Activated naive CD8-positive, alpha-beta T cell treated with anti-CD3 and anti-CD28 coated beads, Interleukin-2, amount 10 ng/mL, durations not matched to agents 7 days and 5 days (primary cell): ENCODE measurements at regions not wholly inside any gene's neighbourhood (a gene's known extent, or its start where the extent isn't known, plus 50 kb on each side); places are given as distances from the start of the nearest gene placed in this dataset.

ENCODE experiments used
- ATAC-seq: fragments of 150-1000 bp; cut with Tn5 transposase; one replicate; pipeline ENCODE4 v1.10.0; 2021; ENCODE audit warnings: low read depth, moderate library complexity
- POLR2A ChIA-PET: fragments of 350-600 bp; sonication (Branson Sonifier 250); formaldehyde crosslinking; loops from one replicate; lab custom pipeline; 2021; ENCODE audit warnings: antibody characterized with exemption; lab: Charles Lee
- DNase-seq: peaks from one replicate; pipeline ENCODE4 v3.0.0; 2021
- H3K27ac Mint-ChIP-seq: one replicate; pipeline ENCODE4 v1.8.0; 2022; ENCODE audit warnings: mild to moderate bottlenecking, mixed read lengths
- H3K27me3 Mint-ChIP-seq: one replicate; pipeline ENCODE4 v1.8.0; 2022; ENCODE audit warnings: mild to moderate bottlenecking, moderate library complexity, mixed read lengths
- H3K36me3 Mint-ChIP-seq: one replicate; pipeline ENCODE4 v1.8.0; 2021; ENCODE audit warnings: mild to moderate bottlenecking, mixed read lengths
- H3K4me1 Mint-ChIP-seq: one replicate; pipeline ENCODE4 v1.8.0; 2021; ENCODE audit warnings: mixed read lengths
- H3K4me3 Mint-ChIP-seq: one replicate; pipeline ENCODE4 v1.8.0; 2022; ENCODE audit warnings: mild to moderate bottlenecking, moderate library complexity, mixed read lengths
- H3K9me3 Mint-ChIP-seq: one replicate; pipeline ENCODE4 v1.8.0; 2021; ENCODE audit warnings: mixed read lengths

GRCh38 chr7:4406288-4407058 is 275.6 kb upstream of the FOXK1 start:
- DNase-seq (no peak), ATAC-seq (no peak)
- no peak overlapping the region for H3K4me3 Mint-ChIP-seq
- H3K27ac Mint-ChIP-seq = no peak overlapping the region
- H3K4me1 Mint-ChIP-seq = no peaks in the 10 kb centered on the region
- H3K36me3 Mint-ChIP-seq = no peaks in the 10 kb centered on the region
- peaks cover 4% of the 10 kb centered on the region for H3K27me3 Mint-ChIP-seq
- POLR2A ChIA-PET = no interaction called here
- peaks cover 2% of the 10 kb centered on the region for H3K9me3 Mint-ChIP-seq

DNA sequence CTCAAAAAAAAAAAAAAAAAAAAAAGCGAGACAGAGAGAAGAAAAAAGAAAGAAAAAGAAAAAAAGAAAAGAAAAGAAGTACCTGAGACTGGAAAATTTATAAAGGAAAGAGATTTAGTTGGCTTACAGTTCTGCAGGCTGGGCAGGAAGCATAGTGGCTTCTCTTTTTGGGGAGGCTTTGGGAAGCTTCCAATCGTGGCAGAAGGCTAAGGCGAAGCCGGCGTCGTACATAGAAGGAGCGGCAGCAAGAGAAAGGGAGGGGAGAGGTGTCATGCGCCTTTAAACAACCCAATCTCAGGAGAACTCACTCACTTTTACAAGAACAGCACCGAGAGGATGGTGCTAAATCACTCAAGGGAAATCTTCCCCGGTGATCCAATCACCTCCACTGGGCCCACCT is 272.1 kb upstream of the FOXK1 start:
- POLR2A ChIA-PET = no interaction called here
- Mint-ChIP-seq H3K27me3 (peaks cover 3% of the 10 kb centered on the region), H3K27ac (no peak overlapping the region)

DNA sequence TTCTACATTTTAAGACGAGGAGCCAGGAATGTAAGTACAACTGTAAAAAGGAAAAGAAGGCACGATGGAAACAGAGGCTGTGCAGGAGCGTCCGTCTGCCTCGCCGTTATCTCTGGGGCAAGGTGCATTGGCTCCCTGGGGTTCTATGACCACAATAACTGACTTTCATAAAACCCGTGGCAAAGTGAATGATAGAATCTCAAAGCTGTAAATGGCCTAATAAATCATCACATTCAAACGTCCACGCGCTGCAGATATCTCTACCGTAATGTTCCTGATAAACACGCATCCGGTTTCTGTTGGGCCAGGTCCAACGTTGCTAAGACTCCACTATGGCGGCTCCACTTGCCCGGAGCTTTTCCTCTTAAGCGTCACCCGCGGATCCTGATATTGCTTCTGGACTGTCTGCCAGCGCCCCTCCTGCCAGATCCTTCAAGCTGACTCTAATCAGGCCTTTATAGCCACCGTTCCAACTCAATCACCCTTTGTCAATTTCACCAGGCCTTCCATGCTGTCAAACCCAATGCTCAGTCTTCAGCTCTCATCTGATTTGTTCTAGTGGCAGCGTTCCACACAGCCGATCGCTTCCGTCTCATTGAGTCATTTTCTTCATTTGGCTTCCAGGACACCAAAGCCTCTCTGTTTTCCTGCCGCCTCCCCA is 265.6 kb upstream of the FOXK1 start:
- Mint-ChIP-seq H3K36me3 (no peaks in the 10 kb centered on the region), H3K4me3 (no peak overlapping the region), H3K9me3 (peaks cover 3% of the 10 kb centered on the region), H3K27me3 (no peaks in the 10 kb centered on the region), H3K4me1 (no peaks in the 10 kb centered on the region), H3K27ac (no peak overlapping the region)
- POLR2A ChIA-PET = no interaction called here
- ATAC-seq (no peak), DNase-seq (no peak)

More for the DNA sequence above, 272.1 kb upstream of the FOXK1 start:
- H3K9me3 Mint-ChIP-seq = peaks cover 2% of the 10 kb centered on the region
- no peaks in the 10 kb centered on the region for H3K36me3 Mint-ChIP-seq
- no peak overlapping the region for H3K4me3 Mint-ChIP-seq
- no peaks in the 10 kb centered on the region for H3K4me1 Mint-ChIP-seq
- no peak for ATAC-seq
- no peak for DNase-seq

DNA sequence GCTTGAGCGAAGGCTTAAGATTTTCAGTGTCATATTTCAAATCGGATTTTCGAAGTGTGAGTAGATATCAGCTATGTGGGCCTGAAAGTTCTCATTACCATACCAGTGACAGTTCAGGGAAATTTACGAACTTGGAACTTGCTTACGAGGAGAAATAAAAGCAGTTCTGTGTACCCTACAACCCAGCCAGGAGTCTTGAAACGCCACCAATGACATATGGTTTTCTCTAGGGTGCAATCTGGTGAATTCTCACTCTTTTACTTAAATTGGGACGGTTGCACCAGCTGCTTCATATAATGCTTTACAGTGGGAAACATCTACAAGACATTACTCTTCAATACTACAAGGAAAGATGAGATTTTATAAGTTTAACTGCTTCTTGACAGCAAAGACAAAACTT is 253.6 kb upstream of the FOXK1 start:
- peaks cover 8% of the 10 kb centered on the region for H3K9me3 Mint-ChIP-seq
- no peaks in the 10 kb centered on the region for H3K27me3 Mint-ChIP-seq
- H3K4me3 Mint-ChIP-seq = no peak overlapping the region
- H3K4me1 Mint-ChIP-seq = no peaks in the 10 kb centered on the region
- POLR2A ChIA-PET = no interaction called here
- DNase-seq (no peak), ATAC-seq (no peak)
- no peak overlapping the region for H3K27ac Mint-ChIP-seq
- H3K36me3 Mint-ChIP-seq = no peaks in the 10 kb centered on the region

DNA sequence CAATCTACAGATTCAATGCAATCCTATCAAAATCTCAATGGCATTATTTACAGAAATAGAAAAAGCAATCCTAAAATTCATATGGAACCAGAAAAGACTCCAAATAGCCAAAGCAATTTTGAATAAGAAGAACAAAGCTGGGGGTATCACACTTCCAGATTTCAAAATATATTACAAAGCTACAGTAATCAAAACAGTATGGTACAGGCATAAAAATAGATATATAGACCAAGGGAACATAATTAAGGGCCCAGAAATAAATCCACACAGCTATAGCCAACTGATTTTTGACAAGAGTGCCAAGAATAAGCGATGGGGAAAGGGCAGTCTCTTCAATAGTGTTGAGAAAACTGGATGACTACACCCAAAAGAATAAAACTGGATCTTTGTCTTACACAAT is 251.9 kb upstream of the FOXK1 start:
- no peaks in the 10 kb centered on the region for H3K27me3 Mint-ChIP-seq
- H3K27ac Mint-ChIP-seq = no peak overlapping the region
- H3K4me3 Mint-ChIP-seq = no peak overlapping the region
- DNase-seq (no peak), ATAC-seq (no peak)
- H3K9me3 Mint-ChIP-seq = peaks cover 6% of the 10 kb centered on the region
- POLR2A ChIA-PET = no interaction called here
- H3K4me1 Mint-ChIP-seq = no peaks in the 10 kb centered on the region
- no peaks in the 10 kb centered on the region for H3K36me3 Mint-ChIP-seq

GRCh38 chr7:4434306-4434705 is 247.8 kb upstream of the FOXK1 start:
- no peak for DNase-seq
- Mint-ChIP-seq H3K27me3 (peaks cover 3% of the 10 kb centered on the region), H3K4me1 (no peaks in the 10 kb centered on the region), H3K36me3 (no peaks in the 10 kb centered on the region), H3K4me3 (no peak overlapping the region), H3K27ac (no peak overlapping the region), H3K9me3 (peaks cover 6% of the 10 kb centered on the region)
- POLR2A ChIA-PET = no interaction called here
- no peak for ATAC-seq

DNA sequence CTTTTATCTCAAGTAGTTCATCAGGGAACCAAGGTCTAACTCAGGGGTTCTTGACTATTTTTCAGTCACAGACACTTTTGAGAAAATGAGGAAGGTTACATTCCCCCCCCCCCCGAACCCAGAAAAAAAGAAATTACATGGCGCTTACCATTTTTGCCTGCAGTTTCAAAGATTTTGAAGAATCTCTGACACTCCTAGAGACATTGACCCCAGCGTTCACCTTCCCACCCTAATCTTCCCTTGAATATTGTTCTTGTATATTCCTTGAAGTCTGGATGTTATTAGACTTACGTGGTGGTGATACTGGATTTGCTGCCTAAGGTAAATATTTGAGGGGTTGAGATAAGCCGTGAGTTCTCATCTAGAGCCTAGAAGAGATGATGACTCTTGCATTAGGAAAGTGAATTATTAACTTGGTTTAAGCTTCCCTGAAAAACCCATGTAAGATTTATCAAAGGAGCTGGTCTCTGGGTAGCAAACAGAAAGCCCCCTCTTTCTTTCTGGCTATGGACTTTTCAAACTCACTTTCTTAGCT is 245.7 kb upstream of the FOXK1 start:
- no peak overlapping the region for H3K4me3 Mint-ChIP-seq
- DNase-seq (no peak), ATAC-seq (no peak)
- H3K9me3 Mint-ChIP-seq = peaks cover 4% of the 10 kb centered on the region
- POLR2A ChIA-PET = no interaction called here
- no peak overlapping the region for H3K27ac Mint-ChIP-seq
- no peaks in the 10 kb centered on the region for H3K36me3 Mint-ChIP-seq
- no peaks in the 10 kb centered on the region for H3K4me1 Mint-ChIP-seq
- H3K27me3 Mint-ChIP-seq = peaks cover 3% of the 10 kb centered on the region

DNA sequence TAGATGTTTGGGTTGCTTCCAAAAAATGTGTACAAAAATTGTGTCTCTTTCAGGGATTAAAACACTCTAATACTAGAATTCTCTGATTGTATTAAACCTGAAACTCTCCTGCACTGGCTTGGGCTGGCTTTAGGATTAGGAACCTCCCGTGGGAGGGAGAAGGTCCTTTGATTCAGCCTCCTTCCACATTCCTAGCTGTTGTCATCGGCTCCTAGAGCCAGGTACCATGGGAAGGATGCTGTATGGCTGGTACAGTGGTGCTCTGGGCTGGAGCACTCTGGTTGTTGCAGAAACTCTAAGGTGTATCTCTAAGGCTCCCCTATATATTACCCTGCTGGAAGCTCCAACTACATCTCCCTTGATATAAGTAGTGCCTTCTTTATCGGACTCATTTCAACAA is 245.2 kb upstream of the FOXK1 start:
- H3K27ac Mint-ChIP-seq = no peak overlapping the region
- no peak for ATAC-seq
- H3K4me1 Mint-ChIP-seq = no peaks in the 10 kb centered on the region
- H3K4me3 Mint-ChIP-seq = no peak overlapping the region
- H3K36me3 Mint-ChIP-seq = no peaks in the 10 kb centered on the region
- H3K27me3 Mint-ChIP-seq = peaks cover 3% of the 10 kb centered on the region
- POLR2A ChIA-PET = no interaction called here
- no peak for DNase-seq
- peaks cover 1% of the 10 kb centered on the region for H3K9me3 Mint-ChIP-seq

DNA sequence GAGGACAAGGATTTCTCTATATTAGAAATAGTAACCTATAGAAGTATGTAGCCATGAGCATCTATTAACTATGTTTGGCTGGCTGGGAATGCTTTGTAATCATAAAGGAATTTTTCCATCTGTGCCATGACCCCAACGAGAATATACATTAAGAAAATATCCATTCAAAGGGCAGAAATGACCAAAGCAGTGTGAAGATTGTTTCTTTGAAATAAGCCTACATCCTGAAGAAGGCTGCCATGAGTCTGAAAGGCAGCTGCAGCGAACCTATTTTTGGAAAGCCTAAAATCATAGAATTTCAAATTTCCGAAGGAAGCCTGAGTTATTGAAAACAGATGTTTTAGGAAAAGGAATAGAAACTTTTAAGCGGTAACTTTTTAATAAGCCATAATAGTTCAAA is 244.2 kb upstream of the FOXK1 start:
- Mint-ChIP-seq H3K4me3 (no peak overlapping the region), H3K9me3 (no peaks in the 10 kb centered on the region), H3K27me3 (peaks cover 3% of the 10 kb centered on the region), H3K27ac (no peak overlapping the region), H3K36me3 (no peaks in the 10 kb centered on the region), H3K4me1 (no peaks in the 10 kb centered on the region)
- ATAC-seq (no peak), DNase-seq (no peak)
- POLR2A ChIA-PET = no interaction called here

DNA sequence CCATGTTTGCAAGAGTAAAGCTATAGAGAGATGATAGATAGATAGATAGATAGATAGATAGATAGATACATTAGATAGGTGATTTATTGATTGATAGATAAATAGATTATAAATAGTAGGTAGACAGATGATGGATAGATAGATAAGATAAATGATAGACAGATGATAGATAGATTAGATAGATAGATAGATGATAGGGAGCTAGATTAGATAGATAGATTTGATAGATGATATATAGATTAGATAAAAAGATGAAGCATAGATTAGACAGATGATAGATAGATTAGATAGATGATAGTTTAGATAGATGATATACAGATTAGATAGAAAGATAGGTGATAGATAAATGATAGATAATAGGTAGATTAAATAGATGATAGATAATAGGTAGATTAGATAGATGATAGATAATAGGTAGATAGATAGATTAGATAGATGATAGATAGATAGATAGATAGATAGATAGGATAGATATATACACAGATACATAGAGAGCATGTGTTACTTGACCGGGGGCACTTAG is 243.3 kb upstream of the FOXK1 start:
- H3K9me3 Mint-ChIP-seq = no peaks in the 10 kb centered on the region
- no peak overlapping the region for H3K4me3 Mint-ChIP-seq
- H3K36me3 Mint-ChIP-seq = no peaks in the 10 kb centered on the region
- ATAC-seq (no peak), DNase-seq (no peak)
- H3K4me1 Mint-ChIP-seq = no peaks in the 10 kb centered on the region
- no peak overlapping the region for H3K27ac Mint-ChIP-seq
- POLR2A ChIA-PET = no interaction called here
- peaks cover 3% of the 10 kb centered on the region for H3K27me3 Mint-ChIP-seq

DNA sequence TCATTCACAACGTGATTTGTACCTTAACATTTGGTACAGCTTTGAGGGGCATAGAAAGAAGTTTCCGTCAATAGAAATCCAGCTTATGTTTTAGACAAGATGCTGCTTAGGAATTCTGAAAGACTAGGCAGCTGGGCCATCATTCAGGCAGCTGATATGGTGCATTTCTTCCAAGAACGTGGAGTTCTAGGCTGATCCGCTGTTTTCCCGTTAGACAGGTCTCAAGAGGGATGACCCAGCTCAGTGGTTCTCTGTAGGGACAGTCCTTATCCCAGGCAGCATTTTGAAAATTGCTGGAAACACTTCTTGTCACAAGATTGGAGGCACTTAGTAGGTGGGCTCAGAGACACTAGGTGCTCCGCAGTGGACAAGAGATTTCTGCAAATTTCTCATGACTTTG is 242.7 kb upstream of the FOXK1 start:
- no peak for DNase-seq
- H3K27ac Mint-ChIP-seq = no peak overlapping the region
- peaks cover 2% of the 10 kb centered on the region for H3K9me3 Mint-ChIP-seq
- H3K4me1 Mint-ChIP-seq = no peaks in the 10 kb centered on the region
- POLR2A ChIA-PET = no interaction called here
- peaks cover 3% of the 10 kb centered on the region for H3K27me3 Mint-ChIP-seq
- H3K4me3 Mint-ChIP-seq = no peak overlapping the region
- ATAC-seq = no peak
- H3K36me3 Mint-ChIP-seq = no peaks in the 10 kb centered on the region

DNA sequence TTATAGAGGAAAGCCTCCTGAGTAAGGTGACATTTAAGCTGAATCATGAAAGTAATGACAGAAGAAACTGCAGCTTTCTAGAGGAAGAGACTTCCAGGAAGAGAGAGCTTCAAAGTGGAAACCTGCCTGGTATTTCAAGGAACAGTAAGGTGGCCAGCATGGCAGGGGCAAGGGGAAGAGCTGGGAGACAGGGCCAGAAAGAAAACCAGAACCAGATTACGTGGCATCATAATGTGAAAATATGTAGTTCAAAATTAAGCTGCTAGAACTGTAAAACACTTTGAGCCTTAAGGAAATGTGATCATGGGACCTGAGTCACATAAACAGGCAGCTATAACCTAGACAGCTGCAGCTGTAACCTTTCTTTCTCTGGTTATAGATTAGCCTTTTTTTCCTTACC is 238.0 kb upstream of the FOXK1 start:
- Mint-ChIP-seq H3K27ac (no peak overlapping the region), H3K27me3 (no peaks in the 10 kb centered on the region), H3K9me3 (peaks cover 2% of the 10 kb centered on the region), H3K4me1 (no peaks in the 10 kb centered on the region), H3K36me3 (no peaks in the 10 kb centered on the region), H3K4me3 (no peak overlapping the region)
- DNase-seq (no peak), ATAC-seq (no peak)
- POLR2A ChIA-PET = no interaction called here

DNA sequence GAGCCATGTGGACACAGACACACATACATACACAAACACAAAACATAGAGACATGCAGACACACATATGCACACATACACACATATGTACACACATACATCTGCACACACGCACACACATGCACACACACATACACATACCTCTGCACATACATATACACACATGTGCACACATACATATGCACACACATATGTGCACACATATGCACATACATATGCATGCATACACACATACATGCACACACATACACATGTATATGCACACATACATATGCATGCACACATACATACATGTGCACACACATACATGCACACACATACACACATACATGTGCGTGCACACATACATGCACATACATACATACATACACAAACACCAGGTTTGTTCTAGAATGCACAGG is 236.3 kb upstream of the FOXK1 start:
- H3K27me3 Mint-ChIP-seq = no peaks in the 10 kb centered on the region
- no peaks in the 10 kb centered on the region for H3K36me3 Mint-ChIP-seq
- peaks cover 2% of the 10 kb centered on the region for H3K9me3 Mint-ChIP-seq
- DNase-seq = no peak
- no peaks in the 10 kb centered on the region for H3K4me1 Mint-ChIP-seq
- no peak overlapping the region for H3K27ac Mint-ChIP-seq
- POLR2A ChIA-PET = no interaction called here
- no peak for ATAC-seq
- no peak overlapping the region for H3K4me3 Mint-ChIP-seq

GRCh38 chr7:4449263-4449662 is 232.8 kb upstream of the FOXK1 start:
- Mint-ChIP-seq H3K27ac (no peak overlapping the region), H3K27me3 (no peaks in the 10 kb centered on the region), H3K9me3 (peaks cover 2% of the 10 kb centered on the region), H3K4me3 (no peak overlapping the region), H3K4me1 (no peaks in the 10 kb centered on the region), H3K36me3 (no peaks in the 10 kb centered on the region)
- DNase-seq (no peak), ATAC-seq (no peak)
- POLR2A ChIA-PET = no interaction called here
